Right kidney (tissue), 1 donor: ENCODE measurements at regions not wholly inside any gene's neighbourhood (a gene's known extent, or its start where the extent isn't known, plus 50 kb on each side); places are given as distances from the start of the nearest gene placed in this dataset.
"Not testable (repeated sequence)": the region's sequence is repeated elsewhere in the genome, so short reads cannot be mapped to it uniquely, and the experiment has no call there.

Source experiments
- DNase-seq: peaks from one replicate; pipeline ENCODE4 v3.0.0-alpha.2; 2016

DNA sequence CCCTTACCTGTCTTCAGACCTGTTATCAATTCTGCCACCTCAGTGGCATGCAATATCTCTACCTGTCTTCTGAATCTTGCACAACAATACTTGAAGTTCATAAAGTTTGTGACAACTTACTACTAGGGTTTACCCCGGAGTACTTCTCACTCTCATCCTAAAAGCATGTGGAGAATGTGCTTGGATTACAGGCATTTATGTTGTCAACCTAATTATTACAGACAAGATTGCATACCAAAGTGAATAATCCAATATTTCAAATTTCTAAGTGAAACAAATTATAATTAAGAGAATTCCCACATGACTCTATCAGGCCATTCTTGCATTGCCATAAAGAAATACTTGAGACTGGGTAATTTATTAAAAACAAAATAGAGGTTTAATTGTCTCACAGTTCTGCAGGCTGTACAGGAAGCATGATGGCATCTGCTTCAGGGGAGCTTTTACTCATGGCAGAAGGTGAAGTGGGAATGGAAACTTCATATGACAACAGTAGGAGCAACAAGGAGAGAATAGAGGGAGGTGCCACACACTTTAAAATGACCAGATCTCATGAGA, 661.0 kb upstream of the SPRY2 start:
- no peak for DNase-seq

DNA sequence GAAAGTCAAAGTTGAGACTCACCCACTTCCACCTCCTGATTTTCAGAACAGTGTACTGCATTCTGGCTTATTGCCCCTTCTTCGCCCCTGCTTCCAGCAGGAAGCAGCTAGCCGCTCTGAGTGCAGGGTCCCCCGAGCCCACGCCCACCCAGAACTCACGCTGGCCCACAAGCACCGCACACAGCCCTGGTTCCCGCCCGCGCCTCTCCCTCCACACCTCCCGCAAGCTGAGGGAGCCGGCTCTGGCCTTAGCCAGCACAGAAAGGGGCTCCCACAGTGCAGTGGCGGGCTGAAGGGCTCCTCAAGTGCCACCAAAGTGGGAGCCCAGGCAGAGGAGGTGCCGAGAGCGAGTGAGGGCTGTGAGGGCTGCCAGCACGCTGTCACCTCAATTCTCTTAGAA, 657.7 kb upstream of the SPRY2 start:
- DNase-seq, result not testable (repeated sequence)

DNA sequence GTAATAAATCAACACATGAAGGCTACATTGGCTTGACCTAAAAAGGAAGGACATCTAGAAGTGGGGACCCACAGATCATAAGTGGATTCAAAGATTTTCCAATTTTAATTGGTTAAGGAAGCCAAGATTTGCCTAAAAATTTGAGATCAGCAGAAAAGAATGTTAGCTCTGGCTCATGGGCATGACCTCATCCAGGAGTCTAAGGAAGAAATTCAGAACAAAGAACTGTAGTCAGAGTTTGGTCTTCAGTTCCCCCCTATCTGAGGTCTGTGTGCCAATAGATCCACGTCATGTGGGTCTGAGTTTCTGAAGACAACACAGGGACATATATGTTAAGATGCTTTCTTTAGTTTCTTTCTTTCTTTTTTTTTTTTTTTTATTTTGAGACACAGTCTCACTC, 648.8 kb upstream of the SPRY2 start:
- no peak for DNase-seq

DNA sequence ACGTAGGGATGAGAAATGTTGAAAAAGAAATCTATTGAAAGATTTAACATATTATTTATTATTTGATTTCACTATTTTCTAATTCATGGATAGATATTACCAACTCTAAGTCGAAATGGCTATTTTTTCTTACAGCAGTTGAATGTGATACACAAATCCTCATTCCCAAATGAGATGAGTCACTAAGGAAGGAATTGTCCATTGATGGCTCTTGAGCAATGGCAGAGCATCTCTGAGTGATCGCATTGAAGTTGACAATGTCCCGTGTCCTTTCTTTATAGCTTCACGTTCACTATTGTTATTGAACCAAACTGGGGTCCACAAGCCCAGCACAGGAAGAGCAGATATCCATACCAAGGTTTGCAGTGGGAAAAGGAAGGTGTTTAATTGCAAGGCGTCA, 648.3 kb upstream of the SPRY2 start:
- DNase-seq, result no peak

DNA sequence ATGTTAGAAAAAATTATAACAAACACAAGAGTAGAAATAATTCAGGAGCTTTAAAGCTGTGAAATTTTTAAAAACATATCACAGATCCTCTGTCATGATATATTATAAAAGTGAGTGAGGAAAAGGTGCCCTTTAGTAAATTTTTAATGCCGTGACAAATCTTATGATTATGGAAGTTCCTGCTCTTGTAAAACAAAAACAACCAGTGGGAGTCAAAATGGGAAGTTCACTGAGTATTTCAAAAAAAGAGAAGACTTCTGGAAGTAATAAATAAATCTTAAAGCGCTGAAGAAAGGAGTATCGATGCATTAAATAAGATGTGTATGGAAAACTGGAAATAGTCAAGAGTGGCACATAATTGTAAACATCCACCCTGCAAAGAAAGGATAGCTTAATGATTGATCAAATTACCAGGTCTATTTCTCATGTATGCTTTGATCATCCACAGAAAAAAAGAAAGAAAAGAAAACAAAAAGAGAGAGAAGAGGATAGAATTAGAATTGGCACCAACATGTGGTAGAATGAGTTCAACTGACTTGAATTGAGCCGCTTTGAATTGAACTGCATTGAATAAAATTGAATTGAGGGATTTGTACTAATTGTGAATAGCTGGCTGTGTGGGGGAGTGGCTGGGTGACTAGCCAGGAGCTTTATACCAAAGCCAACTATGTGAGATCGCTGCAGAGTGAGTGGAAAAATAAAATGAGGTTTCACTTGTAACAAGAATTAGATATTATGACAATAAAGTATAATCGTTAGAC, 647.6 kb upstream of the SPRY2 start:
- DNase-seq, result no peak

DNA sequence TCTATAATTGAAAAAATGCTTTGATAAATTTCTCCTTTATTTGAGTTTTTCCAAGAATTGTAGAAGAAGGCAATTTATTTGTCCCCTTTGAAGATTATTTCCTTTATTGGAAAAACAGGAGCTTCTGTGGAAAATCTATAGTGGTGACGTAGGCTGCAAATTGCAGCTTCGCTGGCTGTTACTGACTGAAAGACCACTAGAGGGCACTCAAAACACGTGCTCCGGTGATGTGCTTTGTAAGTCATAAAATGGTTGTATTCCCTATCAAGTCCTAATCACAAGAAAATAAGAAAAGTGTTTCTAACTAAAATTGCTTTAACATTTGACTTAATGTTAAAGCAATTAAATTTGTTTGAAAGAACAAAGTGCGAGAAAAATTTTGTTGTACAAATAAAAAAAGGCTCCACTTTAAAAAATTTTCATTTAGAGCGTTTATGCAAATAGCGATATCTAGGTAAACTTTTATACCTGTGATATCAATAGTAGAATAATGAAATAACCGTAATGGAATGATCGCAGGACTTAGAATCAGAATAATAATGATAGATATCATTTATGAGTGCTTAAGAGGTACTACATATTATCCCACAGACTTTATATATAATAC, 638.2 kb upstream of the SPRY2 start:
- no peak for DNase-seq

DNA sequence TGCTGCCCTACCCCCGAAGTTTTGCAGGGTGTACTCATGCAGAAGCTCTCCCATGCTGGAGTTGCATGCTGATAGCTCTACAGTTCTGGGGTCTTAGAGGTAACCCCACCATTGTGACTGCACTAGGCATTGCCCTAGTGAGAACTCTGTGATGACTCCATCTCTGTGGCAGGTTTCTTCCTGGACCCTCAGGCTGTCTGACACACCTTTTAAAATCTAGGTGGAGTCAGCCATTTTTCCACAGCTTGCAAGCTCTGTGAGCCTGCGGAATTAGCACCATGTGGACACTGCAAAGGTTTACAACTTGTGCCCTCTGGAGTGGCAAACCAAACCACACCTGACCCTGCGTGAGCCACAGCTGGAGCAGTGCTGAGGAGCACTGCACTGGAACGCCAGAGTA, 636.2 kb upstream of the SPRY2 start:
- no peak for DNase-seq

DNA sequence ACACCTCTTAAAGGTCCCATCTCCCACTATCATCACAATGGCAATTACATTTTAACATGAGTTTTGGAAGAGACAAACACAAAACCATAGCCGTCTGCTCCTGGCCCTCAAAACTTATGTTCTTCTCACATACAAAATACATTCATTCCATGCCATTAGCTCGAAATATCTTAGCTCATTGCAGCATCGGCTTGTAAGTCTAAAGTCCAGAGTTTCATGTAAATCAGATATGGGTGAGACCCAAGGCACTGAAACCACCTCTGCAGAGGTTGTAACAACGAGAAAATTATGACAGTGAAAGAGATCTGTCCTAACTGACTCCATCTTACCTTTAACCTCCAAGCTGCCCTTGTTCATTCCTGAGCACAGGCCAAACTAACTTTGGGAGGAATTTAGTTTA, 635.0 kb upstream of the SPRY2 start:
- no peak for DNase-seq

DNA sequence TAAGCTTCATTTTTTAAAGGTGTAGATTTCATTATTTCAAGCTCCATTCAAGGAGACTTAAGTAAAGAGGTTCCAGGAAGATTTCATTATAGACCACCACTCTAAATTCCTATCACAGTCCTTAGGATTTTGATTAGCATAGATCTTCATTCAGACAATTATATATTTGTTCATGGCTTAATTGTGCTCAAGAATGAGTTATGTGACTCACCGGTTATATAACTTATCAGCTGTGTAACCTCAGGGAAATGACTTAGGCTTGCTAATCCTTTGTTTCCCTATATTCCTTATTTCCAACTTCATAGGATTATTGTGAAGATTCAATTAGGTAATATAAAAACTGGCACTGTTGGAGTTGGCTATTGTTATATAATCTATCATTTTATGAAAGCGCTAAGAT, 632.8 kb upstream of the SPRY2 start:
- DNase-seq, result no peak

DNA sequence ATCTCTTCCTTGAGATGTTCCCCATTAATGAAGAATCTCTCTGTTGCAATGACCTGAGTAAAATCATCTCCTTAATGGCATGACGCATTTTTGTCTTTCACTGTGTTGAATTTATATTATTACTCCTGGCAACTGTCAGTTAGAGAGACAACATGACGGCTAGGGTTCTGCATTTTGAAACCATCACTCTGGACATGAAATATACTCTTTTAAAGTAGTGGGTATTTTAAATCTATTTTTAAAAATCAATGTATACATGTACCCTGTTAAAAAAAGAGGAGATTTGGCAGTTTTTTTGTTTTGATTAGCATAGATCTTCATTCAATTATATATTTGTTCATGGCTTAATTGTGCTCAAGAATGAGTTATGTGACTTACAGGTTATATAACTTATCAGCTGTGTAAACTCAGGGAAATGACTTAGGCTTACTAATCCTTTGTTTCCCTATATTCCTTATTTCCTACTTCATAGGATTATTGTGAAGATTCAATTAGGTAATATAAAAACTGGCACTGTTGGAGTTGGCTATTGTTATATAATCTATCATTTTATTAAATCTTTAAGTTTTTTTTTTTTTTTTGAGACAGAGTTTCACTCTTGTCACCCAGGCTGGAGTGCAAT, 632.0 kb upstream of the SPRY2 start:
- DNase-seq, result no peak

DNA sequence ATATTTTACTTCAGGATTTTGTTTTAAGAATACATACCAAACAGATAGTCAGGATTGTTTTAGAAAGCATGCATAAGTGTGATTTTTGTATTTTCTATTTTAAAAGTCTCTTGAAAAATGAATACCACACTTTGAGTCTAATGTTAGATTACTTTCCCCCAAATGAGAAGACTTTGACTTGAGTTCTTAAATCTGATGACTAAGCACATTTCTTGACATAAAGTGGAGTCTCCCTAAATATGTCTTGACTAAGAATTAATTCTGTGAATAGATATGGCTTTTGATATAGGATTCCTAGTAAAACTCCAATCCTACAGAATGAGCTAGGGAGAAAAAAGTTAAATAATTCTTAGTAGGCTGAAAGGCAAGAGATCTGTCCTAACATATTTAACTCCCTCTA, 624.2 kb upstream of the SPRY2 start:
- no peak for DNase-seq

DNA sequence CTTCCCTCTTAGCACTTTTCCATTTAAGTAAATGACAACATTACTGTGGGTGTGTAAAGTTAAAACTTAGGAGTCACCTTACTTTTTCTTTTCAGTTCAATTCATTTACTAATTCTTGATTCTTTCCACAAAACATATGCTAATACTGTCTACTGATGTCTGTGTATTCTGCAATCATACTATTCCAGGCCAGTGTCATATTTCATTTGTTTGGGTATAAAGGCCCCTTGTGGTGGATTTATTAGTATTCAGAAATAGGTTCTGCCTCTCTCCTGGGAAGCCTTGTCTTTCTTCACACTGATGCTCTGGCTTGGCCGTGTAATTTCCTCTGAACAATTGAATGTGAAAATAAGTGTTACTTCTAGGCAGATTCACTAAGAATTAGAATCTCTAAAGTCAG, 621.9 kb upstream of the SPRY2 start:
- DNase-seq, result no peak

DNA sequence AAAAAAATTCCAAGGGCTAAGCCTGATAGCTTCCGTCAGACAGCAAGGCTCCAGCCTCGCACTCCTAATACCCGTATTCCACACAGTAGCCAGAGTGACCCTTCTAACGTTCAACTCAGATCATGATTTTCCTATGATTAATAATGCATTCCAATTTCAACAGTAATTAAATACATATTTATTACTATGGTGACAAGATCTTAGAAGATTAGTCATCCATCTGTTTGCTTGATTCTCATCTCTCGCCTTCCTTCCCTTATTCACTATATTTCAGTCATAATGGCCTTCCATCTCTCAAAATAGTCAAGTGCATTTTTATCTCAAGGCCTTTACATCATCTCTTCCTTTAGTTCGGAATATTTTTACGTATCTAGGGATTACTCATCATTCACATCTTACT, 621.2 kb upstream of the SPRY2 start:
- DNase-seq, result no peak

DNA sequence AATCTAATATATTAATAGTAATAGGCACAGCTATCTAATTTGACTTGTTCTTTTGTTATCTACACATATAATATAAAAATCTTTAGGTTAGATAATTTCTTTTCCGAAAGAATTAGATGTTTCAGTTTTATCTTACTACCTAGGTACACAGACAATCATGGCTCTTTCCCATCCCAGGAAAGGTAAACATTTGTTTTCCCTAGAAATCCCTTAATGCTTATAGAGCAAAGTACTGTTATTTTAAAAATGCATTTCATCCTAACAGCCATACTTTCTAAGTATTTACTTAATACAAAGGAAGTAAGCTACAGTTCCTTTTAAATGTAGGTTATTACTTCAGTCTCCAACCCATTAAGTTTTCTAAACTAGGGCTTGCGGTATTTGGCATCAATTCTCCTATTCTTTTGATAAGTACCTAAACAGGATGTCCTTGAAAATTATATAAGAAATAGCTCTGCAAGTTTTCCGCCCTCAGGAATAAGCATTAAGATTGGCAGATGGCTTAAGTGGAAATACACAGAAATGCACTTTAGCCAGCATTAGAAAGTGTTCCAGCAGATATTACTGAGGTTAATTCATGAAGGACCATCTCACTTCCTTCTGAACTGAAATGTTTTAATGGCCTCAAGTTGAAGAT, 616.2 kb upstream of the SPRY2 start:
- DNase-seq, result no peak

DNA sequence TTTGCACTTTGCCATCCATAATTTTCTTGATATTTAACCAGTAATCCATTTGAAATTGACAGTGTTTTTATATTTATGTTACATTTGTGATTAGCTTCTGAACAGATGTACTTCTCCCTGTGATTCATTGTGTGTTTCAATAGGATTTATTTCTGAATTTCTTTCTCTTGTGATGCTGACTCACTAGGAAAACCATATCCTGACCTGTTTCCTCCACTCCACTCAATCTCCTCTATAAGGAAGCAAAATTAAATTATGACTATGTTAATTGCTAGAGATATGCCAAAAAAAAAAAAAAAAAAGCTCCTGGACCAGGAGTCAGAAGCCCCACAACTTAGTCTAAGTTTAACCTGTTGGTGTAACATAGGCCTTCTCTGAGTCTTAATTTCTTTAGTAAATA, 614.6 kb upstream of the SPRY2 start:
- DNase-seq, result no peak

DNA sequence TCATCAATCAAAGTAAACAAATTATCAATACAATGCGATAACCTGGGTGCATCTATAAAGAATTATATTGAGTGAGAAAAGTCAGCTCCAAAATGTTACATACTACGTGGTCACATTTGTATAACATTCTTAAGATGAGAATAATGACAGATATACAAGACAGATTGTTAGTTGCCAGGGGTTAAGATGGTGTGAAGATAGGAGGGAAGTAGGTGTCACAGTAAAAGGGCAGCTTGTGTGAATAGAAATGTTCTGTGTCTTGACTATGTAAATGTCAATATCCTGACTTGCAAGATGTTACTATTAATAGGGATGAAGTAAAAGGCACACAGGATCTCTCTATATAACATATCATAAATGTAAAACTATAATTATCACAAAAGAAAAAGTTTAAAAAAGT, 611.2 kb upstream of the SPRY2 start:
- DNase-seq, result no peak

DNA sequence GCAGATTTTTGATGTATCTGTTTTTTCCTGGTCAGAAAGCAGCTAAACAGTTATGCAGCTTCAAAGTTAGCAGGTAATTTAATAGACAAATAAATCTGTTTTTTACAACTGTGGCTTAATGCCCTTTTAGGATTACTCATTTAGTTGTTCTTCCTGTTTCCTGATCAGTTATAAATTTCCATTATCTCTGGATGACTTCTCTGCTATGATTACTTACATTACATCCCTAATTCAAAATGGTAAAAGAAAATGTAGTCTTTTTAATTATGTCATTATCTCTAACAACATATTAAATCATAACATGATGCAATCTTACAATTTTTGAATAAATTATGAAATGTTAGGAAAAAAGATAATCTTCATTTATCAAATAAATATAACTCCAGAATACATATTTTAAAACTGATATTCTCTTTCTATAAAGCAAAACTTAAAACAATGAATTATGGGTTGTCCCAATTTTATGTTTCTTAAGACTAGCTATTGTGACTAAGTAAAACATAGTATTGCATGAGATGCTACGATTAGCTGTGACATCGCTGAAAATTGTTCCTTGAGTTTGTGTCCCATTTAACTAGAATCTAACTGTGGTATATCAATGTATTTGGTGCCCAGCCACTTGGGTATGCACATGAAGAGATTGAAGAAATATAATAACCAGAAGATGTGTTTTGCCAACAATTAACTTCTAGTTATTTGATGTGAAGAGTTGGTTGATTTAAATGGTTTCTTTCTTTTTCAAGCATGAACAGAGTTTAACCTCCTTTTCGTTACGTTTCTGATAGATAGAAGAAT, 605.3 kb upstream of the SPRY2 start:
- DNase-seq, result no peak

DNA sequence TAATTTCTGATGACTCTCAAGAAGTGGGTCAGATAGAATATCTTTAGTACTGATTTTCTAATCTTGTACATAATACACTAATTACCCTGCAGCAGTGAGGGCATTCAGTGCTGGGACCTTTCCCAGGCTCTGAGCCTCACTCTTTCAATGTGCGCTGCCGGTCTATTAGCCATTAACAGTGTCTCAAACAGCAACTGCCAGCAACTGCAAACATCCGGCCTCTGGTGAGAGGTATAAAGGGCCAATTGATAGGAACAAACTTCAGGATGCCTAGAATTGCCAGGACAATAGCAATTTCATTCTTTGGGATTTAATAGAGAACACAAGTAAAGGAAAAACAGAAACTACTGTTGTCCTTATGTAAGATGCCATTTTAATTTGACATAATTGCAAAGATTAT, 604.4 kb upstream of the SPRY2 start:
- no peak for DNase-seq

DNA sequence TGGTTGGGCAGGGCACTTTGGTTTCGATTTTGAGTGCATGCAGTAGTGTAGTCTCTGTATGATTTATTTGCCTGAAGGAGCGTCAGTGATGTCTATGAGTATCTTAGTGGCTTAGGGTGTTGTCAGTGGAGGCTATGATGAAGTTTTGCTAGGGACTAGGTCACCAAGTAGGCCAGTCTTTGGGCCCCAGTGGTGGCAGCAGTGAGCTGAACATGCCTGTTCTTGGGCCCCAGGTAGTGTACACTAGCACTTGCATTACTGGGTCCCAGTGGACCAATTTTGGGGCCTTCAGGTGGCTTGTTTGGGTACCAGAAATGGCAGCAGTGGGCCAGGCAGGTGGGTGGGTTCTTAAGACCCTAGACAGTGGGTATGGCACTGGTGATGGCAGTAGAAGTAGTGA, 598.7 kb upstream of the SPRY2 start:
- DNase-seq, result no peak

DNA sequence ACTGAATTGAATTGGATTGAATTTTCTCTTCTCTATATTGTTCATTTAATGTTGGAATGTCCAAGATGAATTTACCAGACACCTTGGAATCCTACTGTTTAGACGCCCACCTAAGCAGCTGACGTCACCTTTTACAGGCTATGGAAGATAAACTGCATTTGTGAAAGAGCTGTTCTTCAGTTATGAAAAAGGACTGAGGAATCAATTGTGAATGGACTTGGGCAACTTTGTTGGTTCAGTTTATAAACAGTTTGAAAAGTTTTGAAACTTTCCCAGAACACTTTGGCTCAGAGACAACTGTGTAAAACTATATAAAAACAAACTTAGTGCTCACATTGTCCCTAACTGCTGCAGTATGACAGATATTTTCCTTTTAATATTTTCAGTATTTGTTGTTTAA, 590.8 kb upstream of the SPRY2 start:
- DNase-seq, result no peak

DNA sequence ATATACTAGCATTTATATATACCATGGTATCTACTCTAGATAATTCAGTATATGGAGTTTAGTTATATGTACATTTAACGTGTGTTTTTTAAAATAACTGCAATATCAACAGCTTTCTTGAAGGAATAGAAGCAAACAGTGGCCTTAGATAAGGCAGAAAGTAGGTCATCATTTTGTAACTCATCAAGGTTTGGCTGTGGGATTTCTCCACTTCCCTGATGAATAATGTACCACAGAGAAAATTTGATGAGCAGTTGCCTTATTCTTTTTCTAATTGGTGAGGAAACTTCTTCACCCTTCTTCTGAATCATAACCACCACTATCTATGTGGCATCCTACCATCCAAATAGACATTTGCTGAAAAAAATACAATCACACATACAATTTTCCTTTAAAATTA, 590.2 kb upstream of the SPRY2 start:
- DNase-seq, result no peak

DNA sequence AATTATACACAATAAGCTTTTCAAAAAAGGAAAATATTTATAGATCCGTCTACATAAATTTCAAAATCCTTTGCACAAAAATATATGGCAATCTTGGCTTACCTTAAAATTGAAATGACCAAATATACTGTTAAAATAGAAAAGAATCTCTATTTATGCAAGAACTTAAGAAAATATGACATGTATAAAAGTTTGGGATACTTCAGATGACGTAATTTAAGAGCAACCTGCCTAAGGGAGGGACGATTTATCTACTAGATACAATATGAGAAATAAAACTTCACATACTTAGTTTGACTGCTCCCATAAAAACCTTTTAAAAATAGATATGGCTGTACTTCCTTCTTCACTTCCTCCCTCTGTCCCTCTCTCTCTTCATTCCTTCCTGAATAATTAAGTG, 587.3 kb upstream of the SPRY2 start:
- no peak for DNase-seq
